HCT116 (cell line): ENCODE measurements at regions not wholly inside any gene's neighbourhood (a gene's known extent, or its start where the extent isn't known, plus 50 kb on each side); places are given as distances from the start of the nearest gene placed in this dataset.

Source experiments
- ATAC-seq: fragments of 200-7000 bp; cut with Tn5 transposase; 2 replicates; pipeline ENCODE4 v1.9.1; 2020; ENCODE audit warnings: mild to moderate bottlenecking, moderate library complexity
- BruUV-seq: library from RNA; stranded (reverse); fragments of 400-500 nt; replicated peaks from 2 replicates; lab custom pipeline; 2021; lab: Mats Ljungman, UMichigan
- CTCF ChIA-PET: fragments of 300-600 bp; sonication (Branson Sonifier 250); formaldehyde crosslinking; loops from one replicate; lab custom pipeline; 2021; ENCODE audit warnings: antibody characterized with exemption; lab: Charles Lee
- POLR2A ChIA-PET: fragments of 300-600, 350-600 bp; sonication (Branson Sonifier 250); formaldehyde crosslinking; loops from one replicate; lab custom pipeline; 2021; ENCODE audit warnings: antibody characterized with exemption; lab: Charles Lee
- RAD21 ChIA-PET, 2 experiments: fragments of 300-600 bp; sonication (Branson Sonifier 250); formaldehyde crosslinking; loops; one replicate each; lab custom pipeline; 2023; ENCODE audit warnings: low total read pairs in 2 of 2; ENCODE audit not compliant: uncharacterized antibody in 2 of 2, unreplicated experiment in 2 of 2, low non-redundant PET in 1 of 2; lab: Charles Lee
- DNase-seq: peaks from one replicate; pipeline ENCODE4 v3.0.0-alpha.2; 2010; ENCODE audit warnings: low read depth, low spot score
- H2AFZ ChIP-seq: fragments of 200-600 bp; shearing (Covaris generic), sonication (generic); 2 replicates; pipeline ENCODE4 v1.6.1; 2017; ENCODE audit warnings: low read depth, mixed run types, mixed read lengths, antibody characterized with exemption, low read length; ENCODE audit not compliant: poor library complexity, severe bottlenecking
- H3K27ac ChIP-seq: 2 replicates; pipeline ENCODE4 v1.5.1; 2012; ENCODE audit warnings: low read depth, low read length
- H3K27me3 ChIP-seq: fragments of 200-600 bp; sonication (generic); 2 replicates; pipeline ENCODE4 v1.6.1; 2016; ENCODE audit warnings: mixed run types, low read length, mixed read lengths; ENCODE audit not compliant: insufficient read depth
- H3K36me3 ChIP-seq, 2 experiments: fragments of 200-500 bp in 1 of 2; fragments of 200-600 bp in 1 of 2; sonication (Bioruptor generic) in 1 of 2; sonication (generic) in 1 of 2; 2 replicates each; pipeline versions ENCODE4 v1.5.1 to v1.6.1; 2014 to 2016; ENCODE audit warnings: low read length in 2 of 2, inconsistent platforms in 1 of 2, mixed read lengths in 1 of 2, mixed run types in 1 of 2; ENCODE audit not compliant: insufficient read depth in 2 of 2, control insufficient read depth in 1 of 2
- H3K4me1 ChIP-seq, 2 experiments: fragments of 200-600 bp in 1 of 2; sonication (generic) in 1 of 2; 2 replicates each; pipeline versions ENCODE4 v1.5.1 to v1.6.1; 2012 to 2017; ENCODE audit warnings: low read length in 2 of 2, inconsistent platforms in 1 of 2, mild to moderate bottlenecking in 1 of 2, mixed read lengths in 1 of 2, mixed run types in 1 of 2, moderate library complexity in 1 of 2; ENCODE audit not compliant: insufficient read depth in 2 of 2, control insufficient read depth in 1 of 2
- H3K4me2 ChIP-seq: fragments of 200-600 bp; sonication (generic); 2 replicates; pipeline ENCODE4 v1.6.1; 2017; ENCODE audit warnings: mixed run types, low read length, mixed read lengths
- H3K4me3 ChIP-seq, 2 experiments: fragments of 200-600 bp in 1 of 2; sonication (generic) in 1 of 2; replicated peaks in 1 of 2; 2 replicates each; pipeline ENCODE4 v1.5.1; 2011 to 2016; ENCODE audit warnings: low read length in 2 of 2, control low read depth in 1 of 2, low read depth in 1 of 2, mild to moderate bottlenecking in 1 of 2, mixed read lengths in 1 of 2, mixed run types in 1 of 2
- H3K79me2 ChIP-seq: fragments of 200-600 bp; sonication (generic); 2 replicates; pipeline ENCODE4 v1.6.1; 2017; ENCODE audit warnings: mild to moderate bottlenecking, mixed run types, low read length, moderate library complexity, mixed read lengths; ENCODE audit not compliant: insufficient read depth
- H3K9ac ChIP-seq: fragments of 200-600 bp; sonication (generic); 2 replicates; pipeline ENCODE4 v1.6.1; 2016; ENCODE audit warnings: low read length, mixed read lengths
- H3K9me2 ChIP-seq: fragments of 200-600 bp; sonication (generic), shearing (Covaris generic); 2 replicates; pipeline ENCODE4 v1.6.1; 2017; ENCODE audit warnings: mixed run types, mild to moderate bottlenecking, moderate library complexity; ENCODE audit not compliant: insufficient read depth
- H3K9me3 ChIP-seq, 2 experiments: fragments of 200-500 bp in 1 of 2; fragments of 200-600 bp in 1 of 2; sonication (Bioruptor generic) in 1 of 2; sonication (generic) in 1 of 2; 2 replicates each; pipeline ENCODE4 v1.6.1; 2014 to 2017; ENCODE audit warnings: low read length in 2 of 2, mixed read lengths in 2 of 2, inconsistent platforms in 1 of 2, low read depth in 1 of 2, mild to moderate bottlenecking in 1 of 2, mixed run types in 1 of 2, moderate library complexity in 1 of 2; ENCODE audit not compliant: control insufficient read depth in 1 of 2, insufficient read depth in 1 of 2
- H4K20me1 ChIP-seq: fragments of 200-600 bp; sonication (generic), shearing (Covaris generic); 2 replicates; pipeline ENCODE4 v1.6.1; 2017; ENCODE audit warnings: mixed run types, mild to moderate bottlenecking, moderate library complexity; ENCODE audit not compliant: insufficient read depth
- CEBPB ChIP-seq: IDR thresholded peaks from 2 replicates; pipeline ENCODE4 v1.6.1; 2012; ENCODE audit warnings: low read depth
- EGR1 ChIP-seq: IDR thresholded peaks from 2 replicates; pipeline ENCODE4 v1.6.1; 2012; ENCODE audit warnings: low read depth
- ELF1 ChIP-seq: IDR thresholded peaks from 2 replicates; pipeline ENCODE4 v1.6.1; 2012; ENCODE audit warnings: low read depth, borderline replicate concordance
- EZH2phosphoT487 ChIP-seq: fragments of 200-600 bp; IDR thresholded peaks from 2 replicates; pipeline ENCODE4 v1.6.1; 2018; ENCODE audit warnings: antibody characterized with exemption, borderline replicate concordance
- FOSL1 ChIP-seq: IDR thresholded peaks from 2 replicates; pipeline ENCODE4 v1.6.1; 2012; ENCODE audit warnings: low read depth
- JUND ChIP-seq: IDR thresholded peaks from 2 replicates; pipeline ENCODE4 v1.6.1; 2012
- POLR2A ChIP-seq: IDR thresholded peaks from 2 replicates; pipeline ENCODE4 v1.7.0; 2011; ENCODE audit warnings: borderline replicate concordance; ENCODE audit not compliant: insufficient read depth, insufficient read length; ENCODE audit errors: extremely low read depth
- POLR2AphosphoS5 ChIP-seq: IDR thresholded peaks from 2 replicates; pipeline ENCODE4 v1.6.1; 2011; ENCODE audit warnings: mild to moderate bottlenecking, low read depth, low read length, moderate library complexity
- RAD21 ChIP-seq: IDR thresholded peaks from 2 replicates; pipeline ENCODE4 v1.6.1; 2012; ENCODE audit warnings: low read depth, mild to moderate bottlenecking
- SIN3A ChIP-seq: IDR thresholded peaks from 2 replicates; pipeline ENCODE4 v1.6.1; 2012; ENCODE audit warnings: low read depth
- SP1 ChIP-seq: IDR thresholded peaks from 2 replicates; pipeline ENCODE4 v1.6.1; 2012; ENCODE audit warnings: low read depth
- SRF ChIP-seq: IDR thresholded peaks from 2 replicates; pipeline ENCODE4 v1.6.1; 2012; ENCODE audit warnings: low read depth
- TCF7L2 ChIP-seq: IDR thresholded peaks from 2 replicates; pipeline ENCODE4 v1.7.0; 2011; ENCODE audit warnings: borderline replicate concordance, inconsistent platforms; ENCODE audit not compliant: insufficient read depth, insufficient read length; ENCODE audit errors: extremely low read depth
- YY1 ChIP-seq: IDR thresholded peaks from 2 replicates; pipeline ENCODE4 v1.6.1; 2011; ENCODE audit warnings: low read length, low read depth, moderate library complexity, mild to moderate bottlenecking; ENCODE audit not compliant: insufficient replicate concordance; ENCODE audit errors: extremely low read depth
- ZFX ChIP-seq: fragments of 450-650 bp; IDR thresholded peaks from 2 replicates; pipeline ENCODE4 v1.6.1; 2017
- ZNF274 ChIP-seq: fragments of 200-500 bp; sonication (Bioruptor generic); IDR thresholded peaks from 2 replicates; pipeline ENCODE4 v1.6.1; 2014; ENCODE audit warnings: mild to moderate bottlenecking, low read depth, low read length, inconsistent platforms
- intact Hi-C: fragments of 100-400 bp; cut with micrococcal nuclease; formaldehyde crosslinking; loops from 2 replicates; pipeline ENCODE4 v1.10.0; 2022
- TF ChIP-seq, protein P1 (sequence below), 3 experiments: fragments of 200-600 bp in 1 of 3; sonication (generic) in 1 of 3; IDR thresholded peaks in 2 of 3; conservative IDR thresholded peaks in 1 of 3; 2 replicates each; pipeline ENCODE4 v1.5.1; 2012 to 2017; ENCODE audit warnings: low read depth in 2 of 3, low read length in 2 of 3, antibody characterized with exemption in 1 of 3, borderline replicate concordance in 1 of 3, control low read depth in 1 of 3, mild to moderate bottlenecking in 1 of 3, mixed read lengths in 1 of 3, mixed run types in 1 of 3, moderate library complexity in 1 of 3; ENCODE audit not compliant: insufficient read depth in 1 of 3
- TF ChIP-seq, protein P2 (sequence below): IDR thresholded peaks from 2 replicates; pipeline ENCODE4 v1.6.1; 2012; ENCODE audit warnings: low read depth

DNA sequence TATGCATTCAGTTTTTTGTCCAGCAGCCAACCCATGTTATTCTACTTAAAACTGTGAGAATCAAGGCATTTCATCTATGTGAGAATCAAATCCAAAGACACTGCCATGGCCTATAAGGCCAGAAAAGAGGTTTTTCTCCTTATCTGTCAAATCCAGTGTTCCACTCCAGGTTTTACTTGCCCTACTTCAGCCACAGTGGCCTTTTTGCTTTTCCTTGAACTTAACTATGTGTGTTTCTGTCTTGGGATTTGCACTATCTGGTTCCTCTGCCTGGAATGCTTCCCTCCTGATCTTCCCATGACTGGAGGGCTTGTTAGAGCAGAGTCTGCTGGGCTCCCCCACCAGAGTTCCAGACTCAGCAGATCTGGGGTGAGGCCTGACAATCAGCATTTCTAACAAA, 113.1 kb upstream of the DOK5 start:
- H3K4me1 ChIP-seq = no peaks in the 10 kb centered on the region
- no peaks in the 10 kb centered on the region for H3K9me2 ChIP-seq
- H3K27ac ChIP-seq = no peak overlapping the region
- ChIA-PET CTCF (no interaction called here), POLR2A (no interaction called here), RAD21 (no interaction called here)
- no peaks in the 10 kb centered on the region for H4K20me1 ChIP-seq
- DNase-seq (no peak), ATAC-seq (no peak)
- no TSS peak for BruUV-seq
- H3K36me3 ChIP-seq = no peaks in the 10 kb centered on the region
- no peak overlapping the region for H3K9ac ChIP-seq
- no peak overlapping the region for H3K4me3 ChIP-seq
- no peak overlapping the region for H2AFZ ChIP-seq
- TF ChIP-seq ZFX (no peak), SP1 (no peak), ELF1 (no peak), ZNF274 (no peak), POLR2A (no peak), YY1 (no peak), EGR1 (no peak), SRF (no peak), CEBPB (no peak), RAD21 (no peak), EZH2phosphoT487 (no peak), SIN3A (no peak), TCF7L2 (no peak), POLR2AphosphoS5 (no peak), JUND (no peak), FOSL1 (no peak)
- TF ChIP-seq, protein P1, sequence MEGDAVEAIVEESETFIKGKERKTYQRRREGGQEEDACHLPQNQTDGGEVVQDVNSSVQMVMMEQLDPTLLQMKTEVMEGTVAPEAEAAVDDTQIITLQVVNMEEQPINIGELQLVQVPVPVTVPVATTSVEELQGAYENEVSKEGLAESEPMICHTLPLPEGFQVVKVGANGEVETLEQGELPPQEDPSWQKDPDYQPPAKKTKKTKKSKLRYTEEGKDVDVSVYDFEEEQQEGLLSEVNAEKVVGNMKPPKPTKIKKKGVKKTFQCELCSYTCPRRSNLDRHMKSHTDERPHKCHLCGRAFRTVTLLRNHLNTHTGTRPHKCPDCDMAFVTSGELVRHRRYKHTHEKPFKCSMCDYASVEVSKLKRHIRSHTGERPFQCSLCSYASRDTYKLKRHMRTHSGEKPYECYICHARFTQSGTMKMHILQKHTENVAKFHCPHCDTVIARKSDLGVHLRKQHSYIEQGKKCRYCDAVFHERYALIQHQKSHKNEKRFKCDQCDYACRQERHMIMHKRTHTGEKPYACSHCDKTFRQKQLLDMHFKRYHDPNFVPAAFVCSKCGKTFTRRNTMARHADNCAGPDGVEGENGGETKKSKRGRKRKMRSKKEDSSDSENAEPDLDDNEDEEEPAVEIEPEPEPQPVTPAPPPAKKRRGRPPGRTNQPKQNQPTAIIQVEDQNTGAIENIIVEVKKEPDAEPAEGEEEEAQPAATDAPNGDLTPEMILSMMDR (IDR thresholded peaks at IDR 0.05 in 2 of 3, conservative IDR thresholded peaks at IDR 0.05 in 1 of 3; ENCODE audit: borderline replicate concordance in 1 of 3, insufficient read depth in 1 of 3, low read depth in 2 of 3, low read length in 2 of 3) = no peak
- TF ChIP-seq, protein P2, sequence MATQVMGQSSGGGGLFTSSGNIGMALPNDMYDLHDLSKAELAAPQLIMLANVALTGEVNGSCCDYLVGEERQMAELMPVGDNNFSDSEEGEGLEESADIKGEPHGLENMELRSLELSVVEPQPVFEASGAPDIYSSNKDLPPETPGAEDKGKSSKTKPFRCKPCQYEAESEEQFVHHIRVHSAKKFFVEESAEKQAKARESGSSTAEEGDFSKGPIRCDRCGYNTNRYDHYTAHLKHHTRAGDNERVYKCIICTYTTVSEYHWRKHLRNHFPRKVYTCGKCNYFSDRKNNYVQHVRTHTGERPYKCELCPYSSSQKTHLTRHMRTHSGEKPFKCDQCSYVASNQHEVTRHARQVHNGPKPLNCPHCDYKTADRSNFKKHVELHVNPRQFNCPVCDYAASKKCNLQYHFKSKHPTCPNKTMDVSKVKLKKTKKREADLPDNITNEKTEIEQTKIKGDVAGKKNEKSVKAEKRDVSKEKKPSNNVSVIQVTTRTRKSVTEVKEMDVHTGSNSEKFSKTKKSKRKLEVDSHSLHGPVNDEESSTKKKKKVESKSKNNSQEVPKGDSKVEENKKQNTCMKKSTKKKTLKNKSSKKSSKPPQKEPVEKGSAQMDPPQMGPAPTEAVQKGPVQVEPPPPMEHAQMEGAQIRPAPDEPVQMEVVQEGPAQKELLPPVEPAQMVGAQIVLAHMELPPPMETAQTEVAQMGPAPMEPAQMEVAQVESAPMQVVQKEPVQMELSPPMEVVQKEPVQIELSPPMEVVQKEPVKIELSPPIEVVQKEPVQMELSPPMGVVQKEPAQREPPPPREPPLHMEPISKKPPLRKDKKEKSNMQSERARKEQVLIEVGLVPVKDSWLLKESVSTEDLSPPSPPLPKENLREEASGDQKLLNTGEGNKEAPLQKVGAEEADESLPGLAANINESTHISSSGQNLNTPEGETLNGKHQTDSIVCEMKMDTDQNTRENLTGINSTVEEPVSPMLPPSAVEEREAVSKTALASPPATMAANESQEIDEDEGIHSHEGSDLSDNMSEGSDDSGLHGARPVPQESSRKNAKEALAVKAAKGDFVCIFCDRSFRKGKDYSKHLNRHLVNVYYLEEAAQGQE = no peak
- H3K4me2 ChIP-seq = no peak overlapping the region
- H3K27me3 ChIP-seq = peaks cover 17% of the 10 kb centered on the region
- H3K79me2 ChIP-seq = no peaks in the 10 kb centered on the region
- no peaks in the 10 kb centered on the region for H3K9me3 ChIP-seq
- intact Hi-C loops = no loop called here
